Testis (tissue), 2 donors: ENCODE measurements at regions not wholly inside any gene's neighbourhood (a gene's known extent, or its start where the extent isn't known, plus 50 kb on each side); places are given as distances from the start of the nearest gene placed in this dataset.

Experiments used
- DNase-seq: peaks from one replicate; pipeline ENCODE4 v3.0.0-alpha.2; 2019
- H3K27ac ChIP-seq, 2 donors: fragments of 200-600 bp; sonication (generic); one replicate each; pipeline ENCODE4 v1.5.1; 2019
- H3K27me3 ChIP-seq: fragments of 200-600 bp; sonication (generic); one replicate; pipeline ENCODE4 v1.5.1; 2019
- H3K36me3 ChIP-seq: fragments of 200-600 bp; sonication (generic); one replicate; pipeline ENCODE4 v1.5.1; 2017; ENCODE audit warnings: low read depth; ENCODE audit errors: missing control alignments
- H3K4me1 ChIP-seq: fragments of 200-600 bp; sonication (generic); one replicate; pipeline ENCODE4 v1.5.1; 2019
- H3K4me3 ChIP-seq, 2 donors: fragments of 200-600 bp; sonication (generic); one replicate each; pipeline ENCODE4 v1.5.1; 2017 to 2019
- H3K9me3 ChIP-seq: fragments of 200-600 bp; sonication (generic); one replicate; pipeline ENCODE4 v1.5.1; 2017
- POLR2A ChIP-seq: fragments of 450-650 bp; IDR thresholded peaks from one replicate; pipeline ENCODE4 v1.6.1; 2017; ENCODE audit warnings: antibody characterized with exemption, mild to moderate bottlenecking, moderate library complexity
- WGBS, 2 donors: methylation state at CpG; one replicate each; pipeline ENCODE4 v1.1.5; 2018; 5-methylcytosine and 5-hydroxymethylcytosine counted together
- intact Hi-C: fragments of 100-400 bp; cut with DNase I; formaldehyde crosslinking; loops from one replicate; pipeline ENCODE4 v1.15.1; 2023; ENCODE audit warnings: low total_unique reads
- TF ChIP-seq, protein P1 (sequence below), 3 experiments: fragments of 450-650 bp in 2 of 3; fragments of 200-600 bp in 1 of 3; sonication (generic) in 1 of 3; IDR thresholded peaks; one replicate each; pipeline ENCODE4 v1.5.1; 2016 to 2019; ENCODE audit warnings: antibody characterized with exemption in 3 of 3, mild to moderate bottlenecking in 2 of 3, moderate library complexity in 1 of 3

DNA sequence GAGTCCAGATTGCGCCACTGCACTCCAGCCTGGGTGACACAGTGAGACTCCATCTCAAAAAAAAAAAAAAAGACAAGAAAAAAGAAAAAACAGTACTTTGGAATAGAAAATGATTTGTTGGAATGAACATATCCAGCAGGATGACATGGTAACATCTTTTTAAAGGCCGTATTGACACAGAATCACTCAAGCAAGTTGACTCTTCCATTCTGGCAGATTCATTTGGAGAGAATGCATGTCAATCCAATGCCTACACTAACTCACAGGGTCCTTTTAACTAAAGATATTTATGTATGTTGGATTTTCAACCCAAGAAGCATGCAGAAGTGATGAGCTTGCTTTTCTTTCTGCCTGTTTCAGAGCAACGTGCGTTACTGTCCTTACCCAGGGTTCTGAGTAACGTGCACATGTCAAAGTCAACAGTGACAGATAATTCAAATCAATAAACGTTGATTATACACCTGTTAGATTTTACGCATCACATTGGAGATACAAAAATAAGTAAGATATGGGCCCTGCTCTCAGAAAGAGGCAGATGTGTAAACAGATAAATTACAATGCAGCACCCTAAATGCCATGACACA, 77.1 kb upstream of the FNDC3B start:
- H3K9me3 ChIP-seq: no peaks in the 10 kb centered on the region
- H3K27me3 ChIP-seq: no peaks in the 10 kb centered on the region
- WGBS, 2 donors: 92 to 93% methylated on average over 7 of the region's 7 CpGs
- intact Hi-C loops: no loop called here
- no peak for TF ChIP-seq POLR2A
- TF ChIP-seq, protein P1, sequence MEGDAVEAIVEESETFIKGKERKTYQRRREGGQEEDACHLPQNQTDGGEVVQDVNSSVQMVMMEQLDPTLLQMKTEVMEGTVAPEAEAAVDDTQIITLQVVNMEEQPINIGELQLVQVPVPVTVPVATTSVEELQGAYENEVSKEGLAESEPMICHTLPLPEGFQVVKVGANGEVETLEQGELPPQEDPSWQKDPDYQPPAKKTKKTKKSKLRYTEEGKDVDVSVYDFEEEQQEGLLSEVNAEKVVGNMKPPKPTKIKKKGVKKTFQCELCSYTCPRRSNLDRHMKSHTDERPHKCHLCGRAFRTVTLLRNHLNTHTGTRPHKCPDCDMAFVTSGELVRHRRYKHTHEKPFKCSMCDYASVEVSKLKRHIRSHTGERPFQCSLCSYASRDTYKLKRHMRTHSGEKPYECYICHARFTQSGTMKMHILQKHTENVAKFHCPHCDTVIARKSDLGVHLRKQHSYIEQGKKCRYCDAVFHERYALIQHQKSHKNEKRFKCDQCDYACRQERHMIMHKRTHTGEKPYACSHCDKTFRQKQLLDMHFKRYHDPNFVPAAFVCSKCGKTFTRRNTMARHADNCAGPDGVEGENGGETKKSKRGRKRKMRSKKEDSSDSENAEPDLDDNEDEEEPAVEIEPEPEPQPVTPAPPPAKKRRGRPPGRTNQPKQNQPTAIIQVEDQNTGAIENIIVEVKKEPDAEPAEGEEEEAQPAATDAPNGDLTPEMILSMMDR (IDR thresholded peaks at IDR 0.05): no peak
- no peak overlapping the region for H3K4me3 ChIP-seq
- H3K4me1 ChIP-seq: no peaks in the 10 kb centered on the region
- H3K36me3 ChIP-seq: no peaks in the 10 kb centered on the region
- no peak for DNase-seq
- no peak overlapping the region for H3K27ac ChIP-seq

DNA sequence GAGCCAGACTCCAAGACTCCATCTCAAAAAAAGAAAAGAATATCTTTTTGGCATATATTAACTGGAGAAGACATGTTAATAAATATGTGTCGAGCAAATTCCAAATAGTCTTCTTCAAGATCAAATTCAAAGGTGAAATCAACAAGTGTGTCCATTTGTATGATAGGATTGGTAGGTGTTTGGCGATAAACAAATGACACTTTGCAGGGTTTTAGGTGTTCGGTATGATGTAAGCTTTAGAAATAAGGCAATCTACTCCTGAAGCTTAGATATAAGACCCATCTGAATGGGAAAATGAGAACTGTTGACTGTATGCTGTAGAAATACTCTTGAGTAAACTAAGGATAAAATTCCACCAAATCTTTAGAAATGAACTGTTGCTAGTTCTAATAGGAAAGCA, 75.8 kb upstream of the FNDC3B start:
- Histone ChIP-seq H3K27me3 (no peaks in the 10 kb centered on the region), H3K27ac (no peak overlapping the region), H3K4me1 (no peaks in the 10 kb centered on the region), H3K9me3 (no peaks in the 10 kb centered on the region), H3K36me3 (no peaks in the 10 kb centered on the region), H3K4me3 (no peak overlapping the region)
- intact Hi-C loops: no loop called here
- no peak for DNase-seq
- 96 to 98% methylated on average over 3 of the region's 3 CpGs for WGBS, 2 donors
- TF ChIP-seq, protein P1 (IDR thresholded peaks at IDR 0.05): no peak
- TF ChIP-seq POLR2A: no peak

DNA sequence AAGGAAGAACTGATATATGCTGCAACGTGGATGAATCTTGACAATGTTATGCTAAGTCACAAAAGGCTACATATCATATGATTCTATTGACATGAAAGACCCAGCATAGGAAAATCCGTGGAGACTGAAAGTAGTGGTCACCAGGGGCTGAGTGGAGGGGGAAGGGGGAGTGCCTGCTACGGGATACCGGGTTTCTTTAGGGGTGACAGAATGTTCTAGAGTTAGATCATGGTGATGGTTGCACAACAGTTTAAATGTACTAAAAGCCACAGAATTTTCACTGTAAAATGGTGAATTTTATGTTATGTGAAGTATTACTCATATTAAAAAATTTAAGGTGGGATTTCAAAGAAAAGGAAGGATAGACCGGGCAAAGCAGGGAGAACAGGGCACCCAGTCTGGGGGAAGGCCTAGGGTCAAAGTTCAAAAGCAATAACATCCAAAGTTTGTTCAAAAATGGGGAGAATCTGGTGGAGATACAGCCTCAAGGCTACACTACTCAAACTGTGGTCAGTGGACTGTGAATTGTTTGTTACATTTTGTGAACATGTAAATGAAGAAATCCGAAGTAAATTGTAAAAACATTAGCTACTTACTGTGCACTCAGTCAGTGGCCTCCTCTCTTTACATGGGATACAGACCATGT, 74.2 kb upstream of the FNDC3B start:
- Histone ChIP-seq H3K9me3 (no peaks in the 10 kb centered on the region), H3K27me3 (no peaks in the 10 kb centered on the region), H3K27ac (no peak overlapping the region), H3K4me3 (no peak overlapping the region), H3K36me3 (no peaks in the 10 kb centered on the region), H3K4me1 (no peaks in the 10 kb centered on the region)
- intact Hi-C loops: no loop called here
- 85 to 89% methylated on average over 6 of the region's 6 CpGs for WGBS, 2 donors
- no peak for DNase-seq
- TF ChIP-seq POLR2A: no peak
- TF ChIP-seq, protein P1 (IDR thresholded peaks at IDR 0.05): no peak

DNA sequence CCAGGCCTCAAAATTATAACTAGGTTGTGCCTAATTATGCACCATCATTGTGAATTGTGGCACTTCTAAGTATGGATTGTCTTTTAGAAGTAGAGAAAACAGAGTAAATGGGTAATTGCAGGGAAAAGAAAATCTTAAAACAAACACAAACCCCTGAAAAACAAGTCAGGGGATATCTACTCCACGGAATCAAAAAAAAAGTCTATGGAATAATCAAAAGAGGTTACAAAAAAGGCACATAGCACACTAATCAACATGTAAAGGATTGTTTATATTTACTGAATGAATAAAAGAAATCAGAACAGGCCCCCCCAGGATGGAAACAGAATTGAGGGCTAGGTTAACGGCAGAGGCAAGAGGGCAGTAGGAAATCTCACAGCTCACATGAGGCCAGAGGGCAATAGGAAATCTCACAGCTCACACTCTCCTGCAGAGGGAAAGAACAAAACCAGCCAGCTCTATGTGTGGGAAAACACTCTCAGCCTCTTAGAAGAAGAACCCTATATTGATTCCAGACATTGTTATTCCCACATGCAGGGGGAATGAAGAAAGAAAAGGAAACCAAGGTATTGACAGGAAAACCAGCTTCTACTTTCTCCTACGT, 72.7 kb upstream of the FNDC3B start:
- intact Hi-C loops: no loop called here
- Histone ChIP-seq H3K4me1 (no peaks in the 10 kb centered on the region), H3K27ac (no peak overlapping the region), H3K9me3 (no peaks in the 10 kb centered on the region), H3K4me3 (no peak overlapping the region), H3K27me3 (no peaks in the 10 kb centered on the region), H3K36me3 (no peaks in the 10 kb centered on the region)
- WGBS, 2 donors: 37 to 72% methylated on average over 3 of the region's 3 CpGs
- DNase-seq: no peak
- TF ChIP-seq POLR2A: no peak
- TF ChIP-seq, protein P1 (IDR thresholded peaks at IDR 0.05): no peak
